ENCODE measurements at regions not wholly inside any gene's neighbourhood (a gene's known extent, or its start where the extent isn't known, plus 50 kb on each side); places are given as distances from the start of the nearest gene placed in this dataset.

- no peak overlapping the region for H3K4me3 ChIP-seq (ENCODE audit: low read depth, low read length)
- no peak overlapping the region for H3K27ac ChIP-seq (ENCODE audit: low read depth)
- H3K36me3 ChIP-seq (ENCODE audit: insufficient read depth): no peaks in the 10 kb centered on the region
- no peaks in the 10 kb centered on the region for H3K4me1 ChIP-seq (ENCODE audit: insufficient read depth)
- DNase-seq (ENCODE audit: extremely low spot score): no peak
- whole genome bisulfite sequencing: 89% methylated on average over 42 of the region's 42 CpGs
These were observed 198.7 kb upstream of the SALL3 start for GRCh38 chr18:78780719-78781600.

GRCh38 chr18:78781601-78781960 lies 198.0 kb upstream of the SALL3 start:
- DNase-seq (ENCODE audit: extremely low spot score): no peak
- H3K4me3 ChIP-seq (ENCODE audit: low read depth, low read length): no peak overlapping the region
- H3K36me3 ChIP-seq (ENCODE audit: insufficient read depth): no peaks in the 10 kb centered on the region
- WGBS: 93% methylated on average over 28 of the region's 28 CpGs
- H3K4me1 ChIP-seq (ENCODE audit: insufficient read depth): no peaks in the 10 kb centered on the region
- no peak overlapping the region for H3K27ac ChIP-seq (ENCODE audit: low read depth)

GRCh38 chr18:78782951-78783563 lies 196.6 kb upstream of the SALL3 start:
- no peak for DNase-seq (ENCODE audit: extremely low spot score)
- WGBS: 89% methylated on average over 21 of the region's 21 CpGs
- no peak overlapping the region for H3K4me3 ChIP-seq (ENCODE audit: low read depth, low read length)
- no peaks in the 10 kb centered on the region for H3K4me1 ChIP-seq (ENCODE audit: insufficient read depth)
- H3K36me3 ChIP-seq (ENCODE audit: insufficient read depth): no peaks in the 10 kb centered on the region
- H3K27ac ChIP-seq (ENCODE audit: low read depth): no peak overlapping the region

- WGBS: 78% methylated on average over 12 of the region's 12 CpGs
- Histone ChIP-seq H3K4me1 (ENCODE audit: insufficient read depth) (no peaks in the 10 kb centered on the region), H3K4me3 (ENCODE audit: low read depth, low read length) (no peak overlapping the region), H3K27ac (ENCODE audit: low read depth) (no peak overlapping the region), H3K36me3 (ENCODE audit: insufficient read depth) (no peaks in the 10 kb centered on the region)
- no peak for DNase-seq (ENCODE audit: extremely low spot score)
These were observed 196.1 kb upstream of the SALL3 start for GRCh38 chr18:78783564-78783960.

GRCh38 chr18:78784861-78785260 lies 194.8 kb upstream of the SALL3 start:
- WGBS: 91% methylated on average over 5 of the region's 5 CpGs
- DNase-seq (ENCODE audit: extremely low spot score): no peak

GRCh38 chr18:78785706-78786105 lies 193.9 kb upstream of the SALL3 start:
- 87% methylated on average over 5 of the region's 5 CpGs for WGBS
- Histone ChIP-seq H3K4me1 (ENCODE audit: insufficient read depth) (no peaks in the 10 kb centered on the region), H3K36me3 (ENCODE audit: insufficient read depth) (no peaks in the 10 kb centered on the region), H3K4me3 (ENCODE audit: low read depth, low read length) (no peak overlapping the region), H3K27ac (ENCODE audit: low read depth) (no peak overlapping the region)
- DNase-seq (ENCODE audit: extremely low spot score): no peak

More at GRCh38 chr18:78784861-78785260, 194.8 kb upstream of the SALL3 start:
- H3K4me1 ChIP-seq (ENCODE audit: insufficient read depth): no peaks in the 10 kb centered on the region
- H3K27ac ChIP-seq (ENCODE audit: low read depth): no peak overlapping the region
- no peaks in the 10 kb centered on the region for H3K36me3 ChIP-seq (ENCODE audit: insufficient read depth)
- no peak overlapping the region for H3K4me3 ChIP-seq (ENCODE audit: low read depth, low read length)

GRCh38 chr18:78786776-78787175 lies 192.8 kb upstream of the SALL3 start:
- no peak overlapping the region for H3K27ac ChIP-seq (ENCODE audit: low read depth)
- no peak overlapping the region for H3K4me3 ChIP-seq (ENCODE audit: low read depth, low read length)
- DNase-seq (ENCODE audit: extremely low spot score): no peak
- 89% methylated on average over 19 of the region's 20 CpGs for WGBS
- H3K36me3 ChIP-seq (ENCODE audit: insufficient read depth): no peaks in the 10 kb centered on the region
- no peaks in the 10 kb centered on the region for H3K4me1 ChIP-seq (ENCODE audit: insufficient read depth)

GRCh38 chr18:78787751-78788150 lies 191.9 kb upstream of the SALL3 start:
- no peak for DNase-seq (ENCODE audit: extremely low spot score)
- 84% methylated on average over 8 of the region's 8 CpGs for WGBS
- no peak overlapping the region for H3K4me3 ChIP-seq (ENCODE audit: low read depth, low read length)
- H3K27ac ChIP-seq (ENCODE audit: low read depth): no peak overlapping the region
- no peaks in the 10 kb centered on the region for H3K4me1 ChIP-seq (ENCODE audit: insufficient read depth)
- no peaks in the 10 kb centered on the region for H3K36me3 ChIP-seq (ENCODE audit: insufficient read depth)

GRCh38 chr18:78788161-78788560 lies 191.5 kb upstream of the SALL3 start:
- WGBS: 87% methylated on average over 14 of the region's 14 CpGs
- H3K4me3 ChIP-seq (ENCODE audit: low read depth, low read length): no peak overlapping the region
- H3K27ac ChIP-seq (ENCODE audit: low read depth): no peak overlapping the region
- DNase-seq (ENCODE audit: extremely low spot score): no peak
- H3K4me1 ChIP-seq (ENCODE audit: insufficient read depth): no peaks in the 10 kb centered on the region
- no peaks in the 10 kb centered on the region for H3K36me3 ChIP-seq (ENCODE audit: insufficient read depth)

- H3K4me1 ChIP-seq (ENCODE audit: insufficient read depth): no peaks in the 10 kb centered on the region
- H3K4me3 ChIP-seq (ENCODE audit: low read depth, low read length): no peak overlapping the region
- DNase-seq (ENCODE audit: extremely low spot score): no peak
- 72% methylated on average over 11 of the region's 11 CpGs for WGBS
- H3K36me3 ChIP-seq (ENCODE audit: insufficient read depth): no peaks in the 10 kb centered on the region
- no peak overlapping the region for H3K27ac ChIP-seq (ENCODE audit: low read depth)
These were observed 189.8 kb upstream of the SALL3 start for GRCh38 chr18:78789850-78790249.

GRCh38 chr18:78790511-78790910 lies 189.1 kb upstream of the SALL3 start:
- H3K27ac ChIP-seq (ENCODE audit: low read depth): no peak overlapping the region
- DNase-seq (ENCODE audit: extremely low spot score): no peak
- WGBS: 95% methylated on average over 6 of the region's 6 CpGs
- H3K4me3 ChIP-seq (ENCODE audit: low read depth, low read length): no peak overlapping the region
- H3K36me3 ChIP-seq (ENCODE audit: insufficient read depth): no peaks in the 10 kb centered on the region
- no peaks in the 10 kb centered on the region for H3K4me1 ChIP-seq (ENCODE audit: insufficient read depth)

- H3K4me1 ChIP-seq (ENCODE audit: insufficient read depth): no peaks in the 10 kb centered on the region
- H3K36me3 ChIP-seq (ENCODE audit: insufficient read depth): no peaks in the 10 kb centered on the region
- DNase-seq (ENCODE audit: extremely low spot score): no peak
- 90% methylated on average over 11 of the region's 11 CpGs for WGBS
- no peak overlapping the region for H3K27ac ChIP-seq (ENCODE audit: low read depth)
- H3K4me3 ChIP-seq (ENCODE audit: low read depth, low read length): no peak overlapping the region
These were observed 188.7 kb upstream of the SALL3 start for GRCh38 chr18:78790960-78791359.

- WGBS: 88% methylated on average over 9 of the region's 9 CpGs
- Histone ChIP-seq H3K4me3 (ENCODE audit: low read depth, low read length) (no peak overlapping the region), H3K4me1 (ENCODE audit: insufficient read depth) (no peaks in the 10 kb centered on the region), H3K27ac (ENCODE audit: low read depth) (no peak overlapping the region), H3K36me3 (ENCODE audit: insufficient read depth) (no peaks in the 10 kb centered on the region)
- no peak for DNase-seq (ENCODE audit: extremely low spot score)
These were observed 187.5 kb upstream of the SALL3 start for GRCh38 chr18:78792094-78792493.

GRCh38 chr18:78792736-78793135 lies 186.9 kb upstream of the SALL3 start:
- no peak for DNase-seq (ENCODE audit: extremely low spot score)
- Histone ChIP-seq H3K27ac (ENCODE audit: low read depth) (no peak overlapping the region), H3K4me3 (ENCODE audit: low read depth, low read length) (no peak overlapping the region), H3K36me3 (ENCODE audit: insufficient read depth) (no peaks in the 10 kb centered on the region), H3K4me1 (ENCODE audit: insufficient read depth) (no peaks in the 10 kb centered on the region)
- WGBS: 96% methylated on average over 20 of the region's 20 CpGs
